Loucy (cell line): ENCODE measurements at regions not wholly inside any gene's neighbourhood (a gene's known extent, or its start where the extent isn't known, plus 50 kb on each side); places are given as distances from the start of the nearest gene placed in this dataset.

Source experiments
- H2AFZ ChIP-seq: fragments of 200-600 bp; sonication (generic); 2 replicates; pipeline ENCODE4 v1.6.0; 2016; ENCODE audit warnings: antibody characterized with exemption, mild to moderate bottlenecking, low read length, moderate library complexity
- H3F3A ChIP-seq: fragments of 200-600 bp; 2 replicates; pipeline ENCODE4 v1.6.0; 2016; ENCODE audit warnings: antibody characterized with exemption, low read depth, mild to moderate bottlenecking
- H3K27me3 ChIP-seq: fragments of 200-600 bp; sonication (generic); 2 replicates; pipeline ENCODE4 v1.6.1; 2014; ENCODE audit warnings: low read length, mild to moderate bottlenecking; ENCODE audit not compliant: insufficient read depth, poor library complexity, severe bottlenecking
- H3K36me3 ChIP-seq: fragments of 200-600 bp; sonication (generic); 2 replicates; pipeline ENCODE4 v1.6.1; 2016; ENCODE audit warnings: low read length; ENCODE audit not compliant: insufficient read depth
- H3K4me1 ChIP-seq: fragments of 200-600 bp; sonication (generic); 2 replicates; pipeline ENCODE4 v1.5.1; 2014; ENCODE audit warnings: low read length, mild to moderate bottlenecking; ENCODE audit not compliant: insufficient read depth, poor library complexity, severe bottlenecking
- H3K4me2 ChIP-seq: fragments of 200-600 bp; sonication (generic); 2 replicates; pipeline ENCODE4 v1.6.0; 2014; ENCODE audit warnings: antibody characterized with exemption, low read length, low read depth, mild to moderate bottlenecking; ENCODE audit not compliant: poor library complexity, severe bottlenecking
- H3K4me3 ChIP-seq: fragments of 200-600 bp; sonication (generic); 2 replicates; pipeline ENCODE4 v1.5.1; 2014; ENCODE audit warnings: low read length, mild to moderate bottlenecking, mixed read lengths; ENCODE audit not compliant: poor library complexity, severe bottlenecking
- H3K79me2 ChIP-seq: fragments of 200-600 bp; sonication (generic); 2 replicates; pipeline ENCODE4 v1.6.1; 2014; ENCODE audit warnings: low read length; ENCODE audit not compliant: insufficient read depth
- H3K9ac ChIP-seq: fragments of 200-600 bp; sonication (generic); 2 replicates; pipeline ENCODE4 v1.6.0; 2014; ENCODE audit warnings: mild to moderate bottlenecking, low read depth, low read length, moderate library complexity; ENCODE audit not compliant: poor library complexity, severe bottlenecking
- H3K9me2 ChIP-seq: fragments of 200-600 bp; sonication (generic); replicated peaks from 2 replicates; pipeline ENCODE4 v1.6.1; 2016; ENCODE audit warnings: low read depth, low read length, mixed read lengths
- H3K9me3 ChIP-seq: fragments of 200-600 bp; sonication (generic); 2 replicates; pipeline ENCODE4 v1.6.1; 2014; ENCODE audit warnings: mild to moderate bottlenecking, antibody characterized with exemption, low read length, low read depth; ENCODE audit not compliant: insufficient read depth
- H4K20me1 ChIP-seq: fragments of 200-600 bp; sonication (generic); 2 replicates; pipeline ENCODE4 v1.6.0; 2014; ENCODE audit warnings: antibody characterized with exemption, low read length, mild to moderate bottlenecking; ENCODE audit not compliant: insufficient read depth, poor library complexity, severe bottlenecking
- CTCF ChIP-seq: fragments of 200-600 bp; sonication (generic); conservative IDR thresholded peaks from 2 replicates; pipeline ENCODE4 v1.5.1; 2014; ENCODE audit warnings: mild to moderate bottlenecking, antibody characterized with exemption, low read length
- EZH2phosphoT487 ChIP-seq: fragments of 200-600 bp; IDR thresholded peaks from 2 replicates; pipeline ENCODE4 v1.6.1; 2018; ENCODE audit warnings: antibody characterized with exemption, mild to moderate bottlenecking, moderate library complexity, borderline replicate concordance

- Histone ChIP-seq H3K9me2 (no peaks in the 10 kb centered on the region), H4K20me1 (no peaks in the 10 kb centered on the region), H2AFZ (no peak overlapping the region), H3F3A (no peaks in the 10 kb centered on the region), H3K36me3 (no peaks in the 10 kb centered on the region), H3K27me3 (no peaks in the 10 kb centered on the region), H3K9me3 (no peaks in the 10 kb centered on the region), H3K9ac (no peak overlapping the region), H3K79me2 (no peaks in the 10 kb centered on the region), H3K4me3 (no peak overlapping the region), H3K4me1 (no peaks in the 10 kb centered on the region), H3K4me2 (no peak overlapping the region)
- TF ChIP-seq EZH2phosphoT487 (no peak), CTCF (no peak)
These were observed 60.4 kb upstream of the SLC8A1 start for GRCh38 chr2:40512256-40512655.

GRCh38 chr2:40513201-40513600, 61.3 kb upstream of the SLC8A1 start:
- Histone ChIP-seq H3K4me1 (no peaks in the 10 kb centered on the region), H3K27me3 (no peaks in the 10 kb centered on the region), H3K9ac (no peak overlapping the region), H3K9me2 (no peaks in the 10 kb centered on the region), H4K20me1 (no peaks in the 10 kb centered on the region), H3F3A (no peaks in the 10 kb centered on the region), H3K79me2 (no peaks in the 10 kb centered on the region), H3K9me3 (no peaks in the 10 kb centered on the region), H2AFZ (no peak overlapping the region), H3K4me3 (no peak overlapping the region), H3K4me2 (no peak overlapping the region), H3K36me3 (no peaks in the 10 kb centered on the region)
- TF ChIP-seq CTCF, result no peak
- no peak for TF ChIP-seq EZH2phosphoT487

GRCh38 chr2:40516604-40517003, 64.7 kb upstream of the SLC8A1 start:
- H3K27me3 ChIP-seq, result no peaks in the 10 kb centered on the region
- H3K79me2 ChIP-seq, result no peaks in the 10 kb centered on the region
- no peaks in the 10 kb centered on the region for H3F3A ChIP-seq
- H4K20me1 ChIP-seq, result no peaks in the 10 kb centered on the region
- TF ChIP-seq CTCF (no peak), EZH2phosphoT487 (no peak)
- H3K9ac ChIP-seq, result no peak overlapping the region
- no peak overlapping the region for H3K4me2 ChIP-seq
- H2AFZ ChIP-seq, result no peak overlapping the region
- H3K4me1 ChIP-seq, result no peaks in the 10 kb centered on the region
- H3K36me3 ChIP-seq, result no peaks in the 10 kb centered on the region
- H3K4me3 ChIP-seq, result no peak overlapping the region
- H3K9me3 ChIP-seq, result no peaks in the 10 kb centered on the region
- H3K9me2 ChIP-seq, result no peaks in the 10 kb centered on the region
